ENCODE measurements at regions not wholly inside any gene's neighbourhood (a gene's known extent, or its start where the extent isn't known, plus 50 kb on each side); places are given as distances from the start of the nearest gene placed in this dataset.

GRCh38 chr10:130432850-130433249 is 296.7 kb downstream of the GLRX3 start:
- H3K27ac ChIP-seq (ENCODE audit: low read depth, low read length) = no peak overlapping the region
- no peak overlapping the region for H3K9ac ChIP-seq (ENCODE audit: low read depth, low read length)
- no peaks in the 10 kb centered on the region for H3K36me3 ChIP-seq (ENCODE audit: control insufficient read depth, insufficient read depth, low read length)
- no peaks in the 10 kb centered on the region for H3K4me1 ChIP-seq (ENCODE audit: control insufficient read depth, insufficient read depth, low read length)
- peaks cover 7% of the 10 kb centered on the region; the same call in 1 of the 2 replicates for H3K9me3 ChIP-seq (ENCODE audit: control insufficient read depth, insufficient read depth, low read length)
- no peaks in the 10 kb centered on the region for H3K27me3 ChIP-seq (ENCODE audit: control insufficient read depth, insufficient read depth, low read length)
- no peak overlapping the region for H3K4me3 ChIP-seq (ENCODE audit: low read depth, low read length)

GRCh38 chr10:130434446-130435385 is 298.5 kb downstream of the GLRX3 start:
- Histone ChIP-seq H3K9me3 (ENCODE audit: control insufficient read depth, insufficient read depth, low read length) (peaks cover 7% of the 10 kb centered on the region; the same call in 1 of the 2 replicates), H3K27ac (ENCODE audit: low read depth, low read length) (no peak overlapping the region), H3K4me1 (ENCODE audit: control insufficient read depth, insufficient read depth, low read length) (no peaks in the 10 kb centered on the region), H3K9ac (ENCODE audit: low read depth, low read length) (no peak overlapping the region), H3K4me3 (ENCODE audit: low read depth, low read length) (no peak overlapping the region), H3K27me3 (ENCODE audit: control insufficient read depth, insufficient read depth, low read length) (no peaks in the 10 kb centered on the region), H3K36me3 (ENCODE audit: control insufficient read depth, insufficient read depth, low read length) (no peaks in the 10 kb centered on the region)

GRCh38 chr10:130435961-130436360 is 299.8 kb downstream of the GLRX3 start:
- peaks cover 7% of the 10 kb centered on the region; the same call in 1 of the 2 replicates for H3K9me3 ChIP-seq (ENCODE audit: control insufficient read depth, insufficient read depth, low read length)
- no peaks in the 10 kb centered on the region for H3K27me3 ChIP-seq (ENCODE audit: control insufficient read depth, insufficient read depth, low read length)
- no peak overlapping the region for H3K27ac ChIP-seq (ENCODE audit: low read depth, low read length)
- H3K4me1 ChIP-seq (ENCODE audit: control insufficient read depth, insufficient read depth, low read length) = no peaks in the 10 kb centered on the region
- H3K36me3 ChIP-seq (ENCODE audit: control insufficient read depth, insufficient read depth, low read length) = no peaks in the 10 kb centered on the region
- H3K9ac ChIP-seq (ENCODE audit: low read depth, low read length) = no peak overlapping the region
- no peak overlapping the region for H3K4me3 ChIP-seq (ENCODE audit: low read depth, low read length)

GRCh38 chr10:130438861-130439260 is 302.7 kb downstream of the GLRX3 start:
- H3K36me3 ChIP-seq (ENCODE audit: control insufficient read depth, insufficient read depth, low read length) = no peaks in the 10 kb centered on the region
- H3K9ac ChIP-seq (ENCODE audit: low read depth, low read length) = no peak overlapping the region
- peaks cover 7% of the 10 kb centered on the region; the same call in 1 of the 2 replicates for H3K9me3 ChIP-seq (ENCODE audit: control insufficient read depth, insufficient read depth, low read length)
- no peaks in the 10 kb centered on the region for H3K4me1 ChIP-seq (ENCODE audit: control insufficient read depth, insufficient read depth, low read length)
- H3K27me3 ChIP-seq (ENCODE audit: control insufficient read depth, insufficient read depth, low read length) = no peaks in the 10 kb centered on the region
- no peak overlapping the region for H3K4me3 ChIP-seq (ENCODE audit: low read depth, low read length)
- no peak overlapping the region for H3K27ac ChIP-seq (ENCODE audit: low read depth, low read length)

GRCh38 chr10:130439766-130440165 is 303.6 kb downstream of the GLRX3 start:
- Histone ChIP-seq H3K27ac (ENCODE audit: low read depth, low read length) (no peak overlapping the region), H3K4me3 (ENCODE audit: low read depth, low read length) (no peak overlapping the region), H3K9ac (ENCODE audit: low read depth, low read length) (no peak overlapping the region), H3K36me3 (ENCODE audit: control insufficient read depth, insufficient read depth, low read length) (no peaks in the 10 kb centered on the region), H3K9me3 (ENCODE audit: control insufficient read depth, insufficient read depth, low read length) (no peaks in the 10 kb centered on the region), H3K27me3 (ENCODE audit: control insufficient read depth, insufficient read depth, low read length) (no peaks in the 10 kb centered on the region), H3K4me1 (ENCODE audit: control insufficient read depth, insufficient read depth, low read length) (no peaks in the 10 kb centered on the region)

GRCh38 chr10:130440494-130440893 is 304.3 kb downstream of the GLRX3 start:
- no peaks in the 10 kb centered on the region for H3K9me3 ChIP-seq (ENCODE audit: control insufficient read depth, insufficient read depth, low read length)
- H3K4me3 ChIP-seq (ENCODE audit: low read depth, low read length) = no peak overlapping the region
- no peak overlapping the region for H3K9ac ChIP-seq (ENCODE audit: low read depth, low read length)
- H3K27me3 ChIP-seq (ENCODE audit: control insufficient read depth, insufficient read depth, low read length) = no peaks in the 10 kb centered on the region
- H3K27ac ChIP-seq (ENCODE audit: low read depth, low read length) = no peak overlapping the region
- H3K4me1 ChIP-seq (ENCODE audit: control insufficient read depth, insufficient read depth, low read length) = no peaks in the 10 kb centered on the region
- no peaks in the 10 kb centered on the region for H3K36me3 ChIP-seq (ENCODE audit: control insufficient read depth, insufficient read depth, low read length)

- no peak overlapping the region for H3K27ac ChIP-seq (ENCODE audit: low read depth, low read length)
- H3K27me3 ChIP-seq (ENCODE audit: control insufficient read depth, insufficient read depth, low read length) = no peaks in the 10 kb centered on the region
- H3K9ac ChIP-seq (ENCODE audit: low read depth, low read length) = no peak overlapping the region
- no peaks in the 10 kb centered on the region for H3K36me3 ChIP-seq (ENCODE audit: control insufficient read depth, insufficient read depth, low read length)
- H3K4me3 ChIP-seq (ENCODE audit: low read depth, low read length) = no peak overlapping the region
- H3K4me1 ChIP-seq (ENCODE audit: control insufficient read depth, insufficient read depth, low read length) = no peaks in the 10 kb centered on the region
- H3K9me3 ChIP-seq (ENCODE audit: control insufficient read depth, insufficient read depth, low read length) = no peaks in the 10 kb centered on the region
Observed at GRCh38 chr10:130440971-130441370, 304.8 kb downstream of the GLRX3 start.

- H3K27me3 ChIP-seq (ENCODE audit: control insufficient read depth, insufficient read depth, low read length) = no peaks in the 10 kb centered on the region
- no peaks in the 10 kb centered on the region for H3K9me3 ChIP-seq (ENCODE audit: control insufficient read depth, insufficient read depth, low read length)
Observed at GRCh38 chr10:130443066-130443465, 306.9 kb downstream of the GLRX3 start.

GRCh38 chr10:130453036-130453720 is 317.0 kb downstream of the GLRX3 start:
- Histone ChIP-seq H3K27ac (ENCODE audit: low read depth, low read length) (no peak overlapping the region), H3K9me3 (ENCODE audit: control insufficient read depth, insufficient read depth, low read length) (no peaks in the 10 kb centered on the region), H3K4me3 (ENCODE audit: low read depth, low read length) (no peak overlapping the region), H3K27me3 (ENCODE audit: control insufficient read depth, insufficient read depth, low read length) (no peaks in the 10 kb centered on the region), H3K9ac (ENCODE audit: low read depth, low read length) (no peak overlapping the region), H3K36me3 (ENCODE audit: control insufficient read depth, insufficient read depth, low read length) (no peaks in the 10 kb centered on the region), H3K4me1 (ENCODE audit: control insufficient read depth, insufficient read depth, low read length) (no peaks in the 10 kb centered on the region)

More at GRCh38 chr10:130443066-130443465, 306.9 kb downstream of the GLRX3 start:
- H3K36me3 ChIP-seq (ENCODE audit: control insufficient read depth, insufficient read depth, low read length) = no peaks in the 10 kb centered on the region
- no peak overlapping the region for H3K9ac ChIP-seq (ENCODE audit: low read depth, low read length)
- H3K4me3 ChIP-seq (ENCODE audit: low read depth, low read length) = no peak overlapping the region
- no peaks in the 10 kb centered on the region for H3K4me1 ChIP-seq (ENCODE audit: control insufficient read depth, insufficient read depth, low read length)
- H3K27ac ChIP-seq (ENCODE audit: low read depth, low read length) = no peak overlapping the region

GRCh38 chr10:130453721-130454542 is 317.7 kb downstream of the GLRX3 start:
- H3K9me3 ChIP-seq (ENCODE audit: control insufficient read depth, insufficient read depth, low read length) = no peaks in the 10 kb centered on the region
- H3K27me3 ChIP-seq (ENCODE audit: control insufficient read depth, insufficient read depth, low read length) = no peaks in the 10 kb centered on the region
- no peak overlapping the region for H3K9ac ChIP-seq (ENCODE audit: low read depth, low read length)
- H3K4me1 ChIP-seq (ENCODE audit: control insufficient read depth, insufficient read depth, low read length) = no peaks in the 10 kb centered on the region
- H3K36me3 ChIP-seq (ENCODE audit: control insufficient read depth, insufficient read depth, low read length) = no peaks in the 10 kb centered on the region
- no peak overlapping the region for H3K27ac ChIP-seq (ENCODE audit: low read depth, low read length)
- H3K4me3 ChIP-seq (ENCODE audit: low read depth, low read length) = no peak overlapping the region

All from HUES48 (cell line).